ENCODE measurements at regions not wholly inside any gene's neighbourhood (a gene's known extent, or its start where the extent isn't known, plus 50 kb on each side); places are given as distances from the start of the nearest gene placed in this dataset.

- peak; percentile 10 for DNase-seq
These were observed 241.3 kb downstream of the LOXHD1 start for GRCh38 chr18:46415532-46416252.

GRCh38 chr18:46416706-46417638 lies 240.0 kb downstream of the LOXHD1 start:
- peak; percentile 81 for DNase-seq

GRCh38 chr18:46418663-46419260 lies 238.3 kb downstream of the LOXHD1 start:
- no peak for DNase-seq

GRCh38 chr18:46419391-46420141 lies 237.5 kb downstream of the LOXHD1 start:
- DNase-seq = no peak

- DNase-seq = no peak
These were observed 235.0 kb downstream of the LOXHD1 start for GRCh38 chr18:46421973-46422551.

- no peak for DNase-seq
These were observed 234.4 kb downstream of the LOXHD1 start for GRCh38 chr18:46422552-46423055.

GRCh38 chr18:46423226-46423805 lies 233.7 kb downstream of the LOXHD1 start:
- no peak for DNase-seq

- peak; percentile 16 for DNase-seq
These were observed 232.1 kb downstream of the LOXHD1 start for GRCh38 chr18:46424898-46425297.

- DNase-seq = no peak
These were observed 231.5 kb downstream of the LOXHD1 start for GRCh38 chr18:46425511-46425910.

GRCh38 chr18:46426021-46426678 lies 230.9 kb downstream of the LOXHD1 start:
- DNase-seq = no peak

GRCh38 chr18:46426679-46427047 lies 230.4 kb downstream of the LOXHD1 start:
- peak; percentile 44 for DNase-seq
